Stimulated activated CD8-positive, alpha-beta memory T cell treated with anti-CD3 and anti-CD28 coated beads, Interleukin-12 subunit alpha, Interleukin-12 subunit beta, amount 100 ng/mL, for 24 hours (primary cell): ENCODE measurements at regions not wholly inside any gene's neighbourhood (a gene's known extent, or its start where the extent isn't known, plus 50 kb on each side); places are given as distances from the start of the nearest gene placed in this dataset.

Experiments used
- DNase-seq: peaks from one replicate; pipeline ENCODE4 v3.0.0-alpha.2; 2020; ENCODE audit errors: extremely low read depth

GRCh38 chr6:16854986-16855385 lies 93.7 kb upstream of the ATXN1 start:
- no peak for DNase-seq

GRCh38 chr6:16852671-16853070 lies 91.4 kb upstream of the ATXN1 start:
- DNase-seq: no peak

GRCh38 chr6:16851758-16852157 lies 90.5 kb upstream of the ATXN1 start:
- DNase-seq: no peak

GRCh38 chr6:16851044-16851540 lies 89.8 kb upstream of the ATXN1 start:
- no peak for DNase-seq

- DNase-seq: no peak
These were observed 89.4 kb upstream of the ATXN1 start for GRCh38 chr6:16850681-16851026.

- DNase-seq: no peak
These were observed 88.9 kb upstream of the ATXN1 start for GRCh38 chr6:16849988-16850680.

GRCh38 chr6:16849280-16849987 lies 88.2 kb upstream of the ATXN1 start:
- no peak for DNase-seq

- no peak for DNase-seq
These were observed 85.1 kb upstream of the ATXN1 start for GRCh38 chr6:16846399-16846778.

GRCh38 chr6:16844183-16844582 lies 82.9 kb upstream of the ATXN1 start:
- DNase-seq: no peak

GRCh38 chr6:16842676-16843075 lies 81.4 kb upstream of the ATXN1 start:
- no peak for DNase-seq

GRCh38 chr6:16841241-16841640 lies 80.0 kb upstream of the ATXN1 start:
- no peak for DNase-seq

GRCh38 chr6:16840725-16841124 lies 79.5 kb upstream of the ATXN1 start:
- no peak for DNase-seq

GRCh38 chr6:16840291-16840690 lies 79.0 kb upstream of the ATXN1 start:
- no peak for DNase-seq

GRCh38 chr6:16839631-16840179 lies 78.4 kb upstream of the ATXN1 start:
- no peak for DNase-seq

GRCh38 chr6:16837217-16837972 lies 76.1 kb upstream of the ATXN1 start:
- no peak for DNase-seq

GRCh38 chr6:16836144-16836981 lies 75.1 kb upstream of the ATXN1 start:
- no peak for DNase-seq

GRCh38 chr6:16834242-16834641 lies 73.0 kb upstream of the ATXN1 start:
- DNase-seq: no peak

GRCh38 chr6:16832721-16833120 lies 71.5 kb upstream of the ATXN1 start:
- DNase-seq: no peak

- no peak for DNase-seq
These were observed 70.8 kb upstream of the ATXN1 start for GRCh38 chr6:16832043-16832567.

- DNase-seq: no peak
These were observed 69.9 kb upstream of the ATXN1 start for GRCh38 chr6:16831136-16831535.

- DNase-seq: no peak
These were observed 66.8 kb upstream of the ATXN1 start for GRCh38 chr6:16828058-16828457.
